ENCODE measurements at regions not wholly inside any gene's neighbourhood (a gene's known extent, or its start where the extent isn't known, plus 50 kb on each side); places are given as distances from the start of the nearest gene placed in this dataset.
"Not testable (repeated sequence)": the region's sequence is repeated elsewhere in the genome, so short reads cannot be mapped to it uniquely, and the experiment has no call there.

DNA sequence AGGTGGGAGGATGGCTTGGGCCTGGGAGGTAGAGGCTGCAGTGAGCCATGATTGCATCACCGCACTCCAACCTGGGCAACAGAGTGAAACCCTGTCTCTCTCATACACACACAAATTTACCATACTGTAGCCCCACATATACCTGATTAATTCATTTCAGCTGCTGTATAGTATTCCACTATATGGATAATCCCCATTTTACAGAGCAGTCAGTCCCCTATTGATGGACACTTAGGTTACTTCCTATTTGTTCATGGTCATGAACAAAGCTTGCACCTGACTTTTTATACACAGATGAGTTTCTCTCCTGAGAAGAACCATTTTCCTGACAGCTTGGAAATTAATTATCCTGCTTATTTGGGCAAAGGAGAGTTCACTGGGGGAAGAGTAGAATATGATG lies 59.2 kb downstream of the EMX2 start:
- DNase-seq: no peak

DNA sequence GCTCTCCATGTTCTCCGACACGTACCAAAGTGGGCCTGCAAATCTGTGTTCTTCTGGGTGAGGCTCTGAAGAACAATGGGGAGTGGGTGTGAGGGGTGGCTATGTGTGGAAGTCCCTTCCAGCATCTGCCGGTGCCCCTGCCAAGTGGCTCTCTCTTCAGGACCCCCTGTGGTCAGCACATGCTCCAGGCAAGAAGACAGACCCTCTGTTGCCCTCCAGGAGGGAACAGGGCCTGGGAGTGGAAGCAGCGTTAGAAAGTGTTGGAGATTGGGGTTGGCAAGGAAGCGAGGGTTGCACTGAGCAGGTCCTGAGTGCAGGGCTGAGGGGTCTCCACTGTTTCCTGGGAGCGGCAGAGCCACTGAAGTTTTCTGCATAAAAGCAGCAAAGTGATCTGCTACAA lies 60.5 kb downstream of the EMX2 start:
- no peak for DNase-seq

DNA sequence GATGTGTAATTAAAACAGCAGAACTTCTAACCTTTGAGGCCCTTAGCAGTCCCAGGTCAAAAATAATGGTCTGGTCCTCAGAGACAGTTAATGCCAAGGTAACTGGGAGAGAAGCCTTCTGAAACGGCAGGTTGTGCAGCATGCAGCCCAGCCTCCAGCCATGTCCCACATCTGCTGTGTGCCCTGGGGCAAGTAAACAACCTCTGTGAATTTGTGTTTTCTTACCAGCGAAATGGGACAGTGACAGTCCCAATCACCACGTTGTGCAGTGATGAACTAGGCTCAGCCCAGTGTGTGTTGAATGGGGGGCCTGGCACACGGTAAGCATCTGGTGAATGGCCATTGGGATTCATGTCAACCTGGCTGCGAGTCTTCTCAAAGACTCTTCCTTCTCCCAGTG lies 61.2 kb downstream of the EMX2 start:
- no peak for DNase-seq

DNA sequence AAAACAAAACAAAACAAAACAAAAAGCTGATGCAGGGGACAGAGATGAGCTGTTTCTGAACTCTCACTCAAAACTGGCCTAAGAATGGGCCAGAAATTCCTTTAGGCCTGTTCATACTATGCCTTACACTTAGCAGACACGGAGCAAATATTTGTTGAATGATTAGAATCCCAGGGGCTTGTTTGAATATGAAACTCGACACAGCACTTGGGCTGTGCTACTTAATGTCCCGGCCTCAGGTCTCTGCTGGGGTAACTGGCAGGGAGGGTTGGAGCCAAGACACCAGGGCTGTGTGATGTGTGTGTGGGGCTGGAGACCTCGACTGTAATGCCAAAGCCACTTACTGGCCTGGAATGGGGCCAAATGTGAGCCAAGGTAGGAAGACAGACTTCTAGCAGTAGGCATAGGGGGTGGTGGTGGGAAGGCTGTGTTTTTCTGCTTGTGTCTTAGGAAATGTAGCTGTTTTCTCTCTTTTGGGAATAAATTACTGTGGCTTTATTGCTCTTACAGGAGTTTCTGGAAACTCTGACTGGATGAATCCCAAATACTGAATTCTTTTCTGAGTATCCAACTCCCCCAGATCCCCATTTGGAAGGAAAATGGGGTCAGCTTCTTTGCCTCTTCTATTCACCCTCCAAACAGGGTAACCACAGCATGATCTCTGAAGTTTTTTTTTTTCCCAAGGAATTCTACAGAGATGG lies 66.7 kb downstream of the EMX2 start:
- DNase-seq: peak; percentile 11

DNA sequence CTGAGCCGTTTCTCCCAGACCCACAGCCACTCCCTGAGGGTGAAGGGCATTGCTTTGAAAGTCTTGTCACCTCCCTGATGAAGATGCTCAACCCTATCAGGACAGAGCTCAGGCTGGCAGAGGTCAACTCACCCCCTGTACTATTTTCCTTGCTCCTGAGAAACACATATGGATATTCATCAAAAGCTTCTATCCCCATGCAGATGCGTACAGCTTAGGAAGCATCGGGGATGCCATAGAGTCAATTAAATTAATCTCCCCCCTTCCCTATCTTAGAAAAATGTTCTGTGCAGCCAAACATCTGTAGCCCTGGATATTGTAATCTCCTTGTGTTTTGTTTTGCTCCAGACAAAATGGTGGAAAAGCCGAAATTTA lies 67.2 kb downstream of the EMX2 start:
- no peak for DNase-seq

DNA sequence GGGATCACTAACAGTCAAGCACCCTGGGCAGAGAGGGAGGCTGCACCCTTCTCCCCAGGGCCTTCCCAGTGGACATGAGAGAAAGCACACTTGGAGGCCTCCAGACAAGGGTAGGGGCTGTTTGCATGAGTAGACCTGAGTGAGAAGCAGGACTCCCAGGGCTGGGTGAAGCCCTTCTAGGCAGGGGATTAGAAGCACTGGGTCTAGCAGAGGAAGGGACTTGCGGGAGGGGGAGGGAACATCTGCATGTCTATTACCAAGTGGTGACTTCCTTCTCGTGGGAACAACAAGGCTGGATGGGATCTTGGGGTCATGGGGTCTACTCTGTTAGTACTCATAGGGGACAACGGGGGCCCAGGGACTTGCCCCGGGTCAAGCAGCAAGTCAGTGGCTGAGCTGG lies 67.8 kb downstream of the EMX2 start:
- no peak for DNase-seq

DNA sequence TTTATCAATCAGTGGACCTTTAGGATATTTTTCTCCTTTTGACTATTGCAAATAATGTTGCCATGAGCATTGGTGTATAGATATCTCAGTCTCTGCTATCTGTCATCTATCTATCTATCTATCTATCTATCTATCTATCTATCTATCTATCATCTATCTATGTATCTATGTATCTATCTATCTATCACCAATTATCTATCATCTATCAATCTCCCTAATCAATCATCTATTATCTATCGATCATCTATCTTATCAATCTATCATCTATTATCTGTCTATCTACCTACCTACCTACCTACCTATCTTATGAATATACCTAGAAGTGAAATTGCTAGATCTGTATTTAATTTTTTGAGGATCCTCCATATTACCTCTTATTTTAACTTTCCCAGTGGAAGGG lies 69.6 kb downstream of the EMX2 start:
- no peak for DNase-seq

DNA sequence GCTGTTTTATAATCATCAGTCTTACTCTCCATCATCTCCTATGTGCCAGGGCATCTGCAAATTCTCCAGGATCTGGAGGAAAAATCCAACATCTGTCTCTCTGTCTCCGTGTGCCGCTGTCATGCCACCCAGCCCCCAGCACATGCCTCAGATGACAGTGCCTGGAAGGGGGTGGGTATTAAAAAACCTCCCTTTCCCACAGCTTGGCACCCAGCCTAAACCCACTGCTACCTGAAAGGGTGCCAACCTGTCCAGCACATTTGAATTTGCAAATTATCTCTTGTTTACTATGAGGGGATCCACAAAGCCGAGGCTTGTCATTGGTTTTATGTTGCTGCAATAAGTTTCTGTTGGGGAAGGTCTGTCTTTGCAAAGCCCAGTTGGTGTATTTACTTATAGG lies 73.1 kb downstream of the EMX2 start:
- no peak for DNase-seq

DNA sequence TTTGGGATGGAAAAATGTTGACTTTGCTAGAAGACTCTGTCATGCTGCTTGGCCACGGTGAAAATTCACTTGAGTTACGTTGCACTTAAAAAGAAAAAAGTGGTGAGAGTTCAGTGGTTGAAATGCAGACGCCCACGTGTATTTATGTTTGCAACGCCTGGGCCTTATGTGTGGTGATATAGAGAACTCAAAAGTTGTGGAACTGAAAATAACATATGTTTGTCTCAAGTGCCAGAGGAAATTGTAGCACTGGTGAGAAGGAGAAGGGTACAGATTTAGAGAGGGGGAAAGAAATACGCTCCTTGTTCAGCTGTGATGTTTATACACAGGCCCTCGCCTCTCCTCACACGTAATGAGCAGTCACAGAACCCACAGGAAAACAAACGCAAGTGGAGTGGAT lies 73.6 kb downstream of the EMX2 start:
- no peak for DNase-seq

DNA sequence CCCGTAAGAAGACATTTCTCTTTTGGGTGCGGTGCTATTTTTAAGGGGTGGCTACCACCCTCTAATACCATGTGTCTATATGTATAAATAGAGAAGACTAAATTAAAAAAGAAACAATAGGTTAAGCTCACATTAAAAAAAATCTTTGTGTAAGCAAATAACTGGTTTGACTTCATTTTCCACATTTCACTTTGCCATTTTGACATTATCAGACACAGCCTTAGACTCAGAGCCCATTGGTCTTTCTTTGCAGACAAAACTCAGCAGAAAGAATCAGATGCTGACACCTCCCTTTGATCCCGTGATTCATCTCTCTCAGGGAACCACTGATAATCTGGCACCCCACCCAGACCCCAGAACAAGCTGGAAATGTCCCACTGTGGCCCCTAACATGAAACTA lies 74.5 kb downstream of the EMX2 start:
- no peak for DNase-seq

DNA sequence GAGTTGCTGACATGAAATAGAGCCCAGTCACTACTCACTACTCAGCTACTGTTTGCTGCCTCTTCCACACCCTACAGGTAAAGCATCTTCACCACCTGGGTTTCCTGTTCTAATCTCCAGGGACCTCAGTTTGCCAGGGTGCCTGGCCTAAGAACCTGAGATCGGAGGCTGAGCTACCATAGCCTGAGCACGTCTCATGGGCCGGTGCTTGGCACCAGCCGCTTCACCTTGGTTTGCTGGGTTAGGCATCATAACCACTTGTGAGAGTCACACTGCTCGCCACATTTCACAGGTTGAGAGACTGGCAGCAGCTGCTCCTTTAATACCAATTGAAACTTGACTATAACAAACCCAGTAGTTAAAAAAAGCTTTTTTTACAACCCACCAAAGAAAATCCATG lies 75.1 kb downstream of the EMX2 start:
- no peak for DNase-seq

DNA sequence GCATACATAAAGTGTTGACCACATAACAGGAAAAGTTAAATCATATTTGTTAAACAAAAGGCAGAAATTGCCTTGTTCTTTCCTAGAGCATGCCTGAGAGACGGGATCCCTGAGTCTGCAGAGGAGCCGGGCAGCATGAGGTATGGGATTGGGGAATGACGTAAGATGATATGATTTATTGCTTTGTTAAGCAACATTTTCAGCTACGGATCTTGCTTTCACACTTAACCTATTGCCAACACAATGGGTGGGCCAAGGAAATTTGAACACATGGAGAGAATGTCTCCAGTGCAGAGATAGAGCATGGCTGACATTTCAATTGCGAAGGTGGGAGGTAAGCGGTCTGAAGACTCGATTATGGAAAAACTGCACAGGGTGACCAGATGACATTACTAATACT lies 76.7 kb downstream of the EMX2 start:
- no peak for DNase-seq

DNA sequence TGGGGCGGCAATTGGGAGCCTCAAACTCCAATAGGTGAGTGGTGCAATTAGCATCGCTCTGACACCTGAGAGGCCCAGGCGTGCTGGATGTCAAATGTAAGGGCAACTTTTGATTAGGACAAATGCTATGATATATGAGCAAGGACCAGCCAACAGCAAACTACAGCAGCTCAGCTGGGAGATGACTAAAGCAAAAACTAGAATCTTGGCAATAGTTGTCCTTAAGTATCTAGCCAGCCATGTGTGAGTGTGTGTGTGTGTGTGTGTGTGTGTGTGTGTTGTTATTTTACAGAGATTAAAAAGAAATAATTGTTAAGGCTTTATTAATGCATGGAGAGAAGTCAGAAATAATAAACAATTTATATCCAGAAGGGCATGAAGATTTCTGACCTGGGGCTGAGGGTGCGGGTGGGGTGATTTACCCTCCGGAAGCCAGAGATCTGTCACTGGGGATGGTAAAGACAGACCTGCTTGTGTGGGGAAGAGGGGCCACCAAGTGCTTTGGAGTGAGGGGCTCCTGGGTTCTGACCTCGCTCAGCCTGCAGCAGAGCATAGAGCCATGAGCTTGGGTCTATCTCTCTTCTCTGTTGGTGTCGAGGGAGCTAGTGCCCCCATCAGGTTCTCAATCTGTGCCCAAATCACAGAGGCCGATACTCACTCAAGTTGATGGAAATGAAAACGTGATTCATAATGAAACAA lies 77.3 kb downstream of the EMX2 start:
- no peak for DNase-seq

DNA sequence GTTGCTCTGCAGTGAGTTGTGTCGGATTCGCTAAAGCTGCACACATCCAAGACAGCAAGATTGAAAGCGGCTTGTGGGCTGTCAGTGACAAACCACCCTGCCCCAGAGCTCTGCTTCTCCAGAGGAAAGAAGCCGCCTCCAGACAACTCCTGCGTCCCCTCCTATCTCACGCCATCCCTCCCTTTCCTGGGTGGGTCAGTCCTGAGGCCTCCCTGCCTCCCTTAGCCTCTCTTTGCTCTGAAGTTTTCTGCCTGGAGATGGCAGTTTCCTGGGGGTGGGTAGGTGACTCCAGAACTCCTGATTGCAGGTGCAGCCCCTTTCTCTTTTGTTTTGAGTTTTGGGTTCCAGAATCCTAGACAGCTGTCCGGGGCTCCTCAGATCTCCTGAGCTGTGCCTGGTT lies 78.7 kb downstream of the EMX2 start:
- no peak for DNase-seq

DNA sequence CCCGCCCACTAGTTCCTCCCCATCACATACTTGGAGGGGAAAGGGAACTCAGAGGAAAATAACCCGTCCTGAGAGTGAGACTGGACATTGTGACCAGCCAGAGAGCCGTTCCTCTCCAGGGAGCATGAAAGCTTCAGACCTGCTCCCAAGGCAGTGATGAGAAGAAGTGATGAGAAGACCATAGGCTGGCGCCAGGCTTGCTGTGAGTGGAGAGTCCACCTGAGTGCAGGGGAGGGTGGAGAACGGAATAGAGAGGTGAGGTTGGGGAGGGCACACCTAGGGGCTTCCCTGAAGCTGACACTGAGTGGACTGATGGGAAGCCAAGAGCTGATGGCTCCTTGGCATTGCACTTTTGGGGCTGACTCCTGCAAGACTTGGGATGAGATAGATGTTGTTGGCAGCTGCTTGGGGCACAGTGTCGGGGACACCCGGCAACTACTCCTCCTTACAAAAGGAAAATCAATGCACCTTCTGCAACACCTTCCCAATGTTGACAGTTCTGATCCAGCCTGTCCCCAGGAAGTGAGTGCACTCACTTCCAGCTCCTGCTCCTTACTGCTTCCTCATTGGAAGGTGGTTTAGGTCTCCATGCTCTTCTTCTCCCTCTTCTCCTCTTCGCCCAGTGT lies 79.4 kb downstream of the EMX2 start:
- no peak for DNase-seq

DNA sequence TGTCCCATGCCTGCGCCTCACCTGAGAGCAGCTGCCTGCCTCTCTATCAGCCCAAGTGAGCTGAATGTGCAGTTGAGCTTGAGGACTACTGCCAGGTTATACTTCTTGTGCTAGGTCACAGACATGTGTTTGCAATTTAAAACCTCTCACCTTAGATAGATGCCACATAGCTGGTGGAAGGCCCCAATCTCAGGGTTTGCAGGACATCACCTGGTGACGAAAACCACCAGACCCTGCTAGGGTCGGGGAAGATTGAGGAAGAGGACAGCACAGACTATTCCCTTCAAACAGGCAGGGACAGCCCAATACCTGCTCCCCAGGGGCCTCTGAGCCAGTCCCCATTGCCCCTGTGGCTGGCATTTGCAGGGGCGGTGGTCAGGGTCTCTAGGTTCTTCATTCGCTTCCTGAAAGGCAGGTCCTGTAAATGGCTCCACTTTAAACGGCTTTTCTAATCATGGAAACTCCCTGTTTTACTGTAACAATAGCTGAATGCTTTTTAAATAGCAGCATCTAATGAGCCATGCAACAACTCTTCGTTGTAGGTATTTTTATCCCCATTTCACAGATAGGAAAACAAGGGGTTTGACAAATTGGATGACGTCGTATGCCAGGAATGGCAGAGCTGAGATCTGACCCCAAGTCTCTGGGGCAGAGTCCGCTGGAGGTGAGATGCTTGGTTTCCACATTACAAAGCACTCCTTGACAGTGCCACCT lies 80.1 kb downstream of the EMX2 start:
- no peak for DNase-seq

DNA sequence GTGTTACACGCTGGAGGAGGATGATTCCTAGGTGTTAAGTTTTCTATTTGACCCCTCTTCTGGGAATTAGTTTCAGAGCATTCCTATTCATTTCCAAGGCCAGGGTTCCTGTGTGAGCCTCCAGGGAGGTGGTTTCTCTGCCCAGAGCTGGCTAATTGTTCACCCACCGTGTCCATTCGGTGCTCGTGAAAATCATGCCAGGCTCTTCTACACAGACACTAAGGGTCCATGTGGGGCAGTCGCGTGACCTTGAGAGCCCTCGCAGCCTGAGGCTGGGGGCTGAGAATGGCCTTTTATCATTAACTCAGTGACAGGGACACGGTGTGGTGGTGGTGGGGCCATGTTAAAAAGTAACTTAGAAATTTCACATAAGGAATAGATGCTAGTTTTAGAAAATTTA lies 83.7 kb downstream of the EMX2 start:
- DNase-seq: no peak

DNA sequence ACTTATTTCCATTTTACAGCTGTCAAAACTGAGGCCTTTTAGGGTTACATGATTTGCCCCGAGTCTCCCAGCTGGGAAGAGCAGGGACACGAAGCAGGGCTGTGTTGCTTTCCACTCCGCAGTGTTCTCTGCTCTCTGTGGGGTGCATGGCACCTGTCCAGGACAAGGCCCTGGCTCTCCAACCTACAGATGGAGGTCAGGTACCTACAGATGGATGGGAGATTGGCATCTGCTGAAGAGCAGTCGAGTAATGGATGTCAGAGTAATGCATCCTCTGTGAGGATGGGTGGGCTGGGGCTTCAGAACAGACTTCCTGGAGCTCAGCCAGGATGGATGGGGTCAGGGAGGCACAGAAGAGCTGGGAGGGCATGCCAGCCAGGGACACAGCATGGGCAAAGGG lies 85.0 kb downstream of the EMX2 start:
- DNase-seq: no peak

DNA sequence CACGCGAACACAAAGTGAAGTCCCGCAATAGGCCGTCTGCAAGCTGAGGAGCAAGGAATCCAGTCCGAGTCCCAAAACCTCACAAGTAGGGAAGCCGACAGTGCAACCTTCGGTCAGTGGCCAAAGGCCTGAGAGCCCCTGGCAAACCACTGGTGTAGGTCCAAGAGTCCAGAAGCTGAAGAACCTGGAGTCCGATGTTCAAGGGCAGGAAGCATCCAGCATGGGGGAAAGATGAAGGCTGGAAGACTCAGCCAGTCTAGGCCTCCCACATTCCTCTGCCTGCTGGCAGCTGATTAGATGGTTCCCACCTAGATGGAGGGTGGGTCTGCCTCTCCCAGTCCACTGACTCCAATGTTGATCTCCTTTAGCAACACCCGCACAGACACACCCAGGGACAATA lies 87.2 kb downstream of the EMX2 start:
- DNase-seq: not testable (repeated sequence)

DNA sequence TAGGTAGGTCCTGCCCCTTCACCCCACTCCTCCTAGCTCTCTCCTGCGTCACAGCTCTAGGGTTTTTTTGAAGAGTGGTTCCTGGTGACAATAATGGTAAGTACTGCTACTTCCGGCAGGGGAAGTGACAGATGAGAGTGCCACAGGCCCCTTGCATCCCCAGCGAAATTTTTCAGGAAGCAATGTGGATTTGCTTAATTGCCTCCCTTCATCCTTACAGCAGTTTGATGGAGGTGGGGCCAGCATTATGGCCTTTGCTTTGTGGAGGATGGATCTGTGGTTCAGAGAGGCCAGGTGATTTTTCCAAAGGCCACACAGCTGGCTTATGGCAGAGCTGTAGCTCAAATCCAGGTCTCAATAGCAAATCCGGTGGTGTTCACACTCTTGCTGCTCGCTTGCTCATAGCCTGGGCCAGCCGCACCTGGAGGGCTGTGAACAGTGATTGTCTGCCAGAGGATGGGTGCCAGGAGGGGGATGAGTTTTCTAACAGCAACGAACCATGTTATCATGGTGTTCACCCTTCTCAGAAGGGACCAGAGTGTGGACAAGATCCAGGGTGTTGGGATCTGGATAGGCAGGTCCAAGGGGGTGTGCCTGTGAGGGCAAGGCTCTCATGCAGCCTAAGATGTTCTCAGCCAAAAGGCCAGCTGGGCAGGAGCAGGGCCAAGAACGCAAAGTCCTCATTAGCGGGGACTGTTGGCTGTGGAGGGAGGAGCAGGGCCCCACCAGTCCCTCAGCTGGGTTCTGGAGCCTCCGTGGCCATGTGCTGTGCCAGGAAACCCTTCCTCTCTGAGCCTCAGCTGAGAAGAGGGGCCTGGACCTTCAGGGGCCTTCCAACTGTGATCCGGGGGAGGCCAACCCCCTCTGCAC lies 89.0 kb downstream of the EMX2 start:
- no peak for DNase-seq

DNA sequence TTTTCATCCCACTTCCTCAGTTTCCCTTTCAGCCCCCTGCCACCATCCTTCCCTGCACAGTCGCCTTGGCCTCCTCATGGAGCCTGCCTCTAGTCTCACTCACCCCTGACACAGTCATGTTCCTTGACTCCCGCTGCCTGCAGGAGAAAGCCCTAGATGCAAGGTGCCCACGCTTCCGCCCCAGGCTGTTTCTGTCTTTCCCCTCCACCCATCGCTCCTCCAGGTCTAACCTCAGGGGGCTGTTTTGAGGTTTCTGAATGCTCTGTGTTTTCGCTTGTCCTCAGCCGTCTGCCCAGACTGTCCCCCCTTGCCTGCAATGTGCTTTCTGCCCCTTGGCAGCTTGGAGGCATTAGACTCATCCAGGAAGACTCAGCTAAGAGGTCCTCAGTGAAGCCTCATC lies 89.9 kb downstream of the EMX2 start:
- no peak for DNase-seq

DNA sequence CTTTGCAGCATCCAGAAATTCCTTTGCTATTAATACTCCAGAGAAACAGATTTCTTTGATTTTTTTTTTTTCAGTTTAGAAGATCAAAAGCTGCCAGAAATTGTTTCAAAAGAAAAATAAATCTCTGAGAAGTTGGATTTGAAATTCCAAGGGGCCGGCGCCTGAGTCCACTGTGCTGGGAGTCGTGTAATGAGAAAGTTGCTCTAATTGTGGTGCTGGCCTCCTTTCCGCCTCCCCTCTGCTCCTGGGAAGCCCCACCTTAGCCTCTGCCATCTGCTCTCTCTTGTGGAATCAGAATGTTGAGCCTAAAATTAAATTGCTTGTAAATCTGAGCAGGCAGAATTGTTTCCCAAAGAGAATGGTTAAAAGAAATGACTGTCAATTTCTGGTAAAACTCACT lies 93.3 kb downstream of the EMX2 start:
- DNase-seq: no peak

DNA sequence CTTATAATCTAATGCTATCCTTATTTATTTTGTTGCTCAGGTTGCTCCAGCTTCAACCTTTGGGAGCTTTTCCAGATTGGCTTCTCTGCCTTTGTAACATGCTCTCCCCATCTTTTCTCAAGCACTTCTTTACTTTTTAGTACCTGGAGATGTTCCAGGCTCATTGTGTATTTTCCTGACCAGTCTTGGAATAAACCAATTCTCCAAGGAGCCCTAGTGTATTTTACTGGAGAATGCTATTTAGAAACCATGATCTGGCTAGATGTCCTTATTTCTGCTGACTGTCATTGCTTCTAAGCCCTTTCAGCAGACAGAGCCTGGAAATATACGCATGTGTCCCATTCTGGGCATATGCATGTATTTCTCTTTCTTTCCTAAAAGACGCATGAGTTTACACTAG lies 95.7 kb downstream of the EMX2 start:
- no peak for DNase-seq

All from eye (tissue), 1 donor.